IMR-90 (cell line): ENCODE measurements at regions not wholly inside any gene's neighbourhood (a gene's known extent, or its start where the extent isn't known, plus 50 kb on each side); places are given as distances from the start of the nearest gene placed in this dataset.

Experiments used
- ATAC-seq: fragments of 200-7000 bp; cut with Tn5 transposase; 2 replicates; pipeline ENCODE4 v1.9.1; 2020; ENCODE audit warnings: low read depth, mild to moderate bottlenecking, moderate library complexity
- BruUV-seq: library from RNA; stranded (reverse); fragments of 400-500 nt; replicated peaks from 2 replicates; lab custom pipeline; 2021; lab: Mats Ljungman, UMichigan
- CTCF ChIA-PET: fragments of 300-600 bp; formaldehyde crosslinking; extraction: SDS; loops from one replicate; lab custom pipeline; 2021; ENCODE audit warnings: antibody characterized with exemption; lab: Yijun Ruan, JAX
- POLR2A ChIA-PET: fragments of 300-600 bp; sonication (Branson Sonifier 250); formaldehyde crosslinking; loops from one replicate; lab custom pipeline; 2022; ENCODE audit warnings: antibody characterized with exemption; ENCODE audit not compliant: unreplicated experiment; lab: Charles Lee
- DNase-seq: peaks from one replicate; pipeline ENCODE4 v3.0.0; 2013
- H2AFZ ChIP-seq: replicated peaks from 2 replicates; pipeline ENCODE3; 2013; ENCODE audit warnings: low read length, mild to moderate bottlenecking; ENCODE audit not compliant: poor library complexity
- H2AK5ac ChIP-seq: 2 replicates; pipeline ENCODE4 v1.6.1; 2013; ENCODE audit warnings: low read depth, low read length, inconsistent platforms
- H2AK9ac ChIP-seq: replicated peaks from 2 replicates; pipeline ENCODE3; 2013; ENCODE audit warnings: mild to moderate bottlenecking, low read depth, low read length, moderate library complexity; ENCODE audit not compliant: poor library complexity
- H2BK120ac ChIP-seq: 2 replicates; pipeline ENCODE4 v1.6.1; 2013; ENCODE audit warnings: low read depth, low read length, inconsistent platforms
- H2BK15ac ChIP-seq: 3 replicates; pipeline ENCODE4 v1.6.1; 2013; ENCODE audit warnings: low read depth, low read length, inconsistent platforms
- H2BK20ac ChIP-seq: 2 replicates; pipeline ENCODE4 v1.6.1; 2013; ENCODE audit warnings: low read depth, mild to moderate bottlenecking, inconsistent platforms, low read length, moderate library complexity
- H2BK5ac ChIP-seq: 2 replicates; pipeline ENCODE4 v1.6.1; 2013; ENCODE audit warnings: mild to moderate bottlenecking, low read depth, low read length, inconsistent platforms; ENCODE audit not compliant: poor library complexity, severe bottlenecking
- H3K14ac ChIP-seq: replicated peaks from 2 replicates; pipeline ENCODE4 v1.6.1; 2013; ENCODE audit warnings: low read depth, low read length, inconsistent platforms
- H3K18ac ChIP-seq: 2 replicates; pipeline ENCODE4 v1.6.1; 2013; ENCODE audit warnings: low read depth, low read length, control low read depth
- H3K23ac ChIP-seq: 2 replicates; pipeline ENCODE4 v1.6.1; 2013; ENCODE audit warnings: low read depth, low read length, inconsistent platforms
- H3K27ac ChIP-seq: 2 replicates; pipeline ENCODE4 v1.5.1; 2013; ENCODE audit warnings: mild to moderate bottlenecking, control low read depth, low read length; ENCODE audit not compliant: insufficient read depth
- H3K27me3 ChIP-seq: 2 replicates; pipeline ENCODE4 v1.6.1; 2013; ENCODE audit warnings: low read length; ENCODE audit not compliant: control insufficient read depth, insufficient read depth
- H3K36me3 ChIP-seq: 2 replicates; pipeline ENCODE4 v1.6.1; 2013; ENCODE audit warnings: low read length, mixed read lengths; ENCODE audit not compliant: control insufficient read depth, insufficient read depth
- H3K4ac ChIP-seq: 2 replicates; pipeline ENCODE4 v1.6.1; 2013; ENCODE audit warnings: low read depth, low read length, inconsistent platforms
- H3K4me1 ChIP-seq: 2 replicates; pipeline ENCODE4 v1.6.1; 2013; ENCODE audit warnings: low read length, mixed read lengths; ENCODE audit not compliant: control insufficient read depth, insufficient read depth
- H3K4me2 ChIP-seq: 2 replicates; pipeline ENCODE4 v1.6.1; 2013; ENCODE audit warnings: low read depth, mild to moderate bottlenecking, control low read depth, low read length, moderate library complexity
- H3K4me3 ChIP-seq: 2 replicates; pipeline ENCODE4 v1.5.1; 2013; ENCODE audit warnings: low read depth, mild to moderate bottlenecking, control low read depth, low read length, moderate library complexity; ENCODE audit not compliant: insufficient read depth
- H3K56ac ChIP-seq: 2 replicates; pipeline ENCODE4 v1.6.1; 2013; ENCODE audit warnings: low read length, inconsistent platforms; ENCODE audit not compliant: insufficient read depth; ENCODE audit errors: extremely low read depth
- H3K79me1 ChIP-seq, 2 experiments: 2 replicates each; pipeline ENCODE4 v1.6.1; 2013; ENCODE audit warnings: low read length in 2 of 2, inconsistent platforms in 1 of 2, low read depth in 1 of 2
- H3K9ac ChIP-seq: 2 replicates; pipeline ENCODE4 v1.6.1; 2013; ENCODE audit warnings: low read depth, low read length, control low read depth
- H3K9me1 ChIP-seq: 2 replicates; pipeline ENCODE4 v1.6.1; 2013; ENCODE audit warnings: low read length, inconsistent platforms; ENCODE audit not compliant: insufficient read depth
- H3K9me3 ChIP-seq: 2 replicates; pipeline ENCODE4 v1.6.1; 2013; ENCODE audit warnings: low read length; ENCODE audit not compliant: control insufficient read depth, insufficient read depth
- H4K20me1 ChIP-seq: 2 replicates; pipeline ENCODE4 v1.6.1; 2013; ENCODE audit warnings: low read length, inconsistent platforms; ENCODE audit not compliant: insufficient read depth
- H4K5ac ChIP-seq: 2 replicates; pipeline ENCODE4 v1.6.1; 2013; ENCODE audit warnings: mild to moderate bottlenecking, low read depth, low read length, control low read depth
- H4K8ac ChIP-seq, 2 experiments: 2 replicates each; pipeline ENCODE4 v1.6.1; 2013; ENCODE audit warnings: low read depth in 2 of 2, low read length in 2 of 2, control low read depth in 1 of 2, inconsistent platforms in 1 of 2
- H4K91ac ChIP-seq: 2 replicates; pipeline ENCODE4 v1.6.1; 2013; ENCODE audit warnings: low read depth, low read length, inconsistent platforms; ENCODE audit not compliant: insufficient read depth
- ELK1 ChIP-seq: fragments of 150-350 bp; IDR thresholded peaks from 2 replicates; pipeline ENCODE4 v1.6.1; 2016; ENCODE audit warnings: low read depth, mild to moderate bottlenecking, low read length, moderate library complexity, borderline replicate concordance
- FOS ChIP-seq: fragments of 150-350 bp; IDR thresholded peaks from 2 replicates; pipeline ENCODE4 v1.6.1; 2016; ENCODE audit warnings: low read depth, low read length
- MXI1 ChIP-seq: IDR thresholded peaks from 2 replicates; pipeline ENCODE4 v1.6.1; 2012; ENCODE audit warnings: low read depth, mild to moderate bottlenecking, low read length, moderate library complexity, borderline replicate concordance
- NFE2L2 ChIP-seq: fragments of 150-350 bp; IDR thresholded peaks from 2 replicates; pipeline ENCODE4 v1.6.1; 2016; ENCODE audit warnings: low read depth, mild to moderate bottlenecking, low read length
- RFX5 ChIP-seq: IDR thresholded peaks from 2 replicates; pipeline ENCODE4 v1.8.0; 2012; ENCODE audit warnings: low read depth, mild to moderate bottlenecking, low read length, moderate library complexity
- WGBS, 2 experiments: methylation state at CpG; one replicate each; pipeline versions ENCODE4 v1.1.5 to v1.1.7; 2013; ENCODE audit warnings: missing lambda C conversion rate in 2 of 2; ENCODE audit not compliant: insufficient read length in 1 of 2; ENCODE audit errors: extremely low coverage in 2 of 2; 5-methylcytosine and 5-hydroxymethylcytosine counted together
- dilution Hi-C: fragments of 300-500 bp; cut with HindIII; formaldehyde crosslinking; loops from one replicate; pipeline ENCODE4 v1.14.3; 2018; ENCODE audit warnings: low sequenced_read_pairs; ENCODE audit not compliant: unreplicated experiment
- in situ Hi-C: fragments of 300-500 bp; cut with MboI; formaldehyde crosslinking; loops from 3 replicates; pipeline ENCODE4 v1.14.3; 2019; ENCODE audit warnings: low sequenced_read_pairs, inconsistent platforms, mixed read lengths
- intact Hi-C: fragments of 100-400 bp; cut with micrococcal nuclease; formaldehyde crosslinking; loops from 2 replicates; pipeline ENCODE4 v1.10.0; 2022

GRCh38 chr4:23959396-23960148, 69.7 kb upstream of the PPARGC1A start:
- H3K56ac ChIP-seq = no peak overlapping the region
- ATAC-seq (no peak), DNase-seq (no peak)
- no peaks in the 10 kb centered on the region for H3K36me3 ChIP-seq
- H2AK9ac ChIP-seq = no peak overlapping the region
- in situ Hi-C loops = no loop called here
- no peaks in the 10 kb centered on the region for H3K79me1 ChIP-seq
- H3K9me3 ChIP-seq = no peaks in the 10 kb centered on the region
- no peak overlapping the region for H2BK120ac ChIP-seq
- H2BK15ac ChIP-seq = no peak overlapping the region
- no peak overlapping the region for H3K4me3 ChIP-seq
- TF ChIP-seq MXI1 (no peak), ELK1 (no peak), RFX5 (no peak), NFE2L2 (no peak), FOS (no peak)
- no peak overlapping the region for H4K8ac ChIP-seq
- 100% methylated on average over 1 of the region's 5 CpGs; no CpG with 5 or more reads in 1 of the 2 experiments for WGBS, 2 experiments
- H3K27ac ChIP-seq = no peak overlapping the region
- no peaks in the 10 kb centered on the region for H3K9me1 ChIP-seq
- H3K4ac ChIP-seq = no peak overlapping the region
- dilution Hi-C loops = no loop called here
- intact Hi-C loops = loop anchor here (5.0 kb wide), 1 partner anchor 458 kb away; no protein-coding TSS in a partner anchor
- no peak overlapping the region for H3K14ac ChIP-seq
- no TSS peak for BruUV-seq
- no peak overlapping the region for H3K23ac ChIP-seq
- no peak overlapping the region for H2AK5ac ChIP-seq
- H2AFZ ChIP-seq = no peak overlapping the region
- H3K27me3 ChIP-seq = peaks cover 5% of the 10 kb centered on the region; the same call in 1 of the 2 replicates
- H4K5ac ChIP-seq = no peak overlapping the region
- H3K9ac ChIP-seq = no peak overlapping the region
- POLR2A ChIA-PET = no interaction called here
- H4K20me1 ChIP-seq = no peaks in the 10 kb centered on the region
- no peak overlapping the region for H3K4me2 ChIP-seq
- no peaks in the 10 kb centered on the region; the same call in 1 of the 2 replicates for H3K4me1 ChIP-seq
- H4K91ac ChIP-seq = no peak overlapping the region
- CTCF ChIA-PET = no interaction called here
- H2BK5ac ChIP-seq = no peak overlapping the region
- no peak overlapping the region for H3K18ac ChIP-seq
- no peak overlapping the region for H2BK20ac ChIP-seq
